GM12873 (cell line): ENCODE measurements at regions not wholly inside any gene's neighbourhood (a gene's known extent, or its start where the extent isn't known, plus 50 kb on each side); places are given as distances from the start of the nearest gene placed in this dataset.

Experiments
- CTCF ChIP-seq: IDR thresholded peaks from 2 replicates; pipeline ENCODE4 v1.5.1; 2012; ENCODE audit warnings: low read depth, mild to moderate bottlenecking, moderate library complexity, low read length, control low read depth; ENCODE audit not compliant: insufficient read depth; ENCODE audit errors: missing control alignments

GRCh38 chr1:73765551-73766233 is 432.3 kb downstream of the LRRIQ3 start:
- no peak for TF ChIP-seq CTCF

- no peak for TF ChIP-seq CTCF
Measured at GRCh38 chr1:73761559-73761958, 436.4 kb downstream of the LRRIQ3 start.

GRCh38 chr1:73759011-73759410 is 439.0 kb downstream of the LRRIQ3 start:
- no peak for TF ChIP-seq CTCF

- TF ChIP-seq CTCF: no peak
Measured at GRCh38 chr1:73756817-73757216, 441.2 kb downstream of the LRRIQ3 start.

GRCh38 chr1:73755649-73756048 is 442.3 kb downstream of the LRRIQ3 start:
- no peak for TF ChIP-seq CTCF

- TF ChIP-seq CTCF: no peak
Measured at GRCh38 chr1:73749996-73750395, 448.0 kb downstream of the LRRIQ3 start.

GRCh38 chr1:73744985-73745384 is 453.0 kb downstream of the LRRIQ3 start:
- no peak for TF ChIP-seq CTCF
